CD14-positive monocyte (primary cell): ENCODE measurements at regions not wholly inside any gene's neighbourhood (a gene's known extent, or its start where the extent isn't known, plus 50 kb on each side); places are given as distances from the start of the nearest gene placed in this dataset.

ENCODE experiments used
- DNase-seq, 3 donors: peaks; one replicate each; pipeline ENCODE4 v3.0.0-alpha.2; 2011 to 2022
- H2AFZ ChIP-seq: 2 replicates; pipeline ENCODE4 v1.6.0; 2012; ENCODE audit warnings: mild to moderate bottlenecking, low read depth, low read length, inconsistent platforms; ENCODE audit not compliant: insufficient read depth, poor library complexity, severe bottlenecking
- H3K27ac ChIP-seq, 2 donors: 1 replicate in 1 of 2; 2 replicates in 1 of 2; pipeline ENCODE4 v1.5.1; 2012 to 2013; ENCODE audit warnings: low read length in 2 of 2, control low read depth in 1 of 2, inconsistent platforms in 1 of 2, low read depth in 1 of 2, mild to moderate bottlenecking in 1 of 2
- H3K27me3 ChIP-seq, 2 donors: one replicate each; pipeline versions ENCODE4 v1.6.0 to v1.6.1; 2011 to 2013; ENCODE audit warnings: low read length in 2 of 2; ENCODE audit not compliant: control insufficient read depth in 2 of 2, insufficient read depth in 2 of 2
- H3K36me3 ChIP-seq, 2 donors: replicated peaks in 1 of 2; 1 replicate in 1 of 2; 2 replicates in 1 of 2; pipeline versions ENCODE4 v1.5.1 to v1.6.1; 2012 to 2013; ENCODE audit warnings: low read length in 2 of 2, control low read depth in 1 of 2, inconsistent platforms in 1 of 2, mild to moderate bottlenecking in 1 of 2; ENCODE audit not compliant: insufficient read depth in 2 of 2, control insufficient read depth in 1 of 2
- H3K4me1 ChIP-seq, 2 donors: 1 replicate in 1 of 2; 2 replicates in 1 of 2; pipeline versions ENCODE4 v1.5.1 to v1.6.1; 2012 to 2013; ENCODE audit warnings: low read length in 2 of 2, control low read depth in 1 of 2, inconsistent platforms in 1 of 2, mild to moderate bottlenecking in 1 of 2, moderate library complexity in 1 of 2; ENCODE audit not compliant: insufficient read depth in 2 of 2, control insufficient read depth in 1 of 2
- H3K4me2 ChIP-seq: replicated peaks from 2 replicates; pipeline ENCODE3; 2012; ENCODE audit warnings: low read length, moderate library complexity, mild to moderate bottlenecking; ENCODE audit not compliant: poor library complexity, severe bottlenecking; ENCODE audit errors: extremely low read depth
- H3K4me3 ChIP-seq, 3 experiments: fragments of 200-600 bp in 1 of 3; sonication (generic) in 1 of 3; replicated peaks in 1 of 3; 1 replicate in 2 of 3; 2 replicates in 1 of 3; pipeline ENCODE4 v1.5.1; 2011 to 2013; ENCODE audit warnings: low read length in 3 of 3, mild to moderate bottlenecking in 3 of 3, control low read depth in 2 of 3, low read depth in 2 of 3, inconsistent platforms in 1 of 3, moderate library complexity in 1 of 3
- H3K79me2 ChIP-seq: 2 replicates; pipeline ENCODE4 v1.6.0; 2012; ENCODE audit warnings: mild to moderate bottlenecking, control low read depth, inconsistent platforms, low read length, moderate library complexity; ENCODE audit not compliant: insufficient read depth
- H3K9ac ChIP-seq: 2 replicates; pipeline ENCODE4 v1.6.0; 2017; ENCODE audit warnings: low read length, mild to moderate bottlenecking; ENCODE audit not compliant: insufficient read depth, poor library complexity, severe bottlenecking
- H3K9me3 ChIP-seq, 2 donors: replicated peaks in 1 of 2; 1 replicate in 1 of 2; 2 replicates in 1 of 2; pipeline versions ENCODE4 v1.5.1 to v1.6.1; 2012 to 2013; ENCODE audit warnings: low read length in 2 of 2, control low read depth in 1 of 2; ENCODE audit not compliant: control insufficient read depth in 1 of 2, insufficient read depth in 1 of 2
- H4K20me1 ChIP-seq: 2 replicates; pipeline ENCODE4 v1.6.0; 2012; ENCODE audit warnings: mild to moderate bottlenecking, low read length, control low read depth, moderate library complexity; ENCODE audit not compliant: insufficient read depth
- H3K27ac Mint-ChIP-seq, 7 donors: one replicate each; pipeline ENCODE4 v1.8.0; 2020; ENCODE audit warnings: mild to moderate bottlenecking in 7 of 7, mixed read lengths in 7 of 7, moderate library complexity in 6 of 7, inconsistent platforms in 2 of 7
- H3K27me3 Mint-ChIP-seq, 3 donors: one replicate each; pipeline ENCODE4 v1.8.0; 2021 to 2022; ENCODE audit warnings: low read depth in 3 of 3, mild to moderate bottlenecking in 3 of 3, mixed read lengths in 3 of 3, moderate library complexity in 3 of 3, inconsistent platforms in 1 of 3
- H3K36me3 Mint-ChIP-seq, 2 donors: one replicate each; pipeline ENCODE4 v1.8.0; 2020; ENCODE audit warnings: mixed read lengths in 2 of 2, inconsistent platforms in 1 of 2, mild to moderate bottlenecking in 1 of 2
- H3K4me1 Mint-ChIP-seq: one replicate; pipeline ENCODE4 v1.8.0; 2020; ENCODE audit warnings: mild to moderate bottlenecking, mixed read lengths
- H3K4me3 Mint-ChIP-seq, 2 donors: one replicate each; pipeline ENCODE4 v1.8.0; 2020; ENCODE audit warnings: mild to moderate bottlenecking in 2 of 2, mixed read lengths in 2 of 2, moderate library complexity in 1 of 2
- H3K9me3 Mint-ChIP-seq, 7 donors: one replicate each; pipeline ENCODE4 v1.8.0; 2020 to 2022; ENCODE audit warnings: mixed read lengths in 7 of 7, mild to moderate bottlenecking in 6 of 7, moderate library complexity in 6 of 7, inconsistent platforms in 2 of 7
- CTCF ChIP-seq: fragments of 200-600 bp; IDR thresholded peaks from one replicate; pipeline ENCODE4 v1.8.0; 2022; ENCODE audit warnings: antibody characterized with exemption, mild to moderate bottlenecking
- WGBS: methylation state at CpG from one replicate; pipeline ENCODE4 v1.1.5; 2013; ENCODE audit warnings: missing lambda C conversion rate; ENCODE audit not compliant: insufficient coverage; 5-methylcytosine and 5-hydroxymethylcytosine counted together
- intact Hi-C, 2 donors: fragments of 100-400 bp; cut with micrococcal nuclease; formaldehyde crosslinking; loops; one replicate each; pipeline versions ENCODE4 v1.15.0 to v1.15.1; 2023

GRCh38 chr4:161010227-161010626, 1153.6 kb downstream of the FSTL5 start:
- no peaks in the 10 kb centered on the region for H4K20me1 ChIP-seq
- H3K27ac Mint-ChIP-seq: no peak overlapping the region
- H3K4me1 Mint-ChIP-seq: no peaks in the 10 kb centered on the region
- no peak overlapping the region for H3K4me2 ChIP-seq
- H3K9me3 Mint-ChIP-seq: peaks cover 0 to 2% (median 0%) of the 10 kb centered on the region in 7 donors
- H3K79me2 ChIP-seq: no peaks in the 10 kb centered on the region
- H3K9me3 ChIP-seq: no peaks in the 10 kb centered on the region
- no peaks in the 10 kb centered on the region for H3K36me3 ChIP-seq
- H3K4me3 ChIP-seq: no peak overlapping the region
- no peak overlapping the region for H3K4me3 Mint-ChIP-seq
- H2AFZ ChIP-seq: no peak overlapping the region
- H3K27me3 Mint-ChIP-seq: no peaks in the 10 kb centered on the region
- DNase-seq: no peak
- no peaks in the 10 kb centered on the region for H3K4me1 ChIP-seq
- intact Hi-C loops: no loop called here
- TF ChIP-seq CTCF: no peak
- H3K9ac ChIP-seq: no peak overlapping the region
- no peaks in the 10 kb centered on the region for H3K27me3 ChIP-seq
- no peak overlapping the region for H3K27ac ChIP-seq
- no peaks in the 10 kb centered on the region for H3K36me3 Mint-ChIP-seq
- no CpG with 5 or more reads among the region's 2 CpGs for WGBS
